A673 (cell line): ENCODE measurements at regions not wholly inside any gene's neighbourhood (a gene's known extent, or its start where the extent isn't known, plus 50 kb on each side); places are given as distances from the start of the nearest gene placed in this dataset.

Experiments used
- BruUV-seq: library from RNA; stranded (reverse); fragments of 400-500 nt; replicated peaks from 2 replicates; lab custom pipeline; 2021; lab: Mats Ljungman, UMichigan
- CTCF ChIA-PET: fragments of 300-600 bp; sonication (Branson Sonifier 250); formaldehyde crosslinking; loops from one replicate; lab custom pipeline; 2022; ENCODE audit warnings: antibody characterized with exemption; lab: Charles Lee
- POLR2A ChIA-PET: fragments of 300-600 bp; sonication (Branson Sonifier 250); formaldehyde crosslinking; loops from one replicate; lab custom pipeline; 2022; ENCODE audit warnings: antibody characterized with exemption; ENCODE audit not compliant: low non-redundant PET; lab: Charles Lee
- DNase-seq: peaks from one replicate; pipeline ENCODE4 v3.0.0-alpha.2; 2015; ENCODE audit warnings: low spot score
- H3K27ac ChIP-seq: fragments of 200-600 bp; sonication (generic); 2 replicates; pipeline ENCODE4 v1.5.1; 2016; ENCODE audit warnings: mixed run types, low read depth, mild to moderate bottlenecking, mixed read lengths, antibody characterized with exemption, low read length; ENCODE audit not compliant: poor library complexity, severe bottlenecking
- H3K27me3 ChIP-seq: fragments of 200-600 bp; sonication (generic); replicated peaks from 2 replicates; pipeline ENCODE4 v1.6.1; 2017; ENCODE audit warnings: mixed run types, low read depth, mild to moderate bottlenecking, mixed read lengths, antibody characterized with exemption, low read length; ENCODE audit not compliant: insufficient read depth, poor library complexity
- H3K36me3 ChIP-seq: fragments of 200-600 bp; sonication (generic); 2 replicates; pipeline ENCODE4 v1.6.1; 2016; ENCODE audit warnings: mixed run types, mild to moderate bottlenecking, mixed read lengths, antibody characterized with exemption, low read length; ENCODE audit not compliant: insufficient read depth, poor library complexity, severe bottlenecking
- H3K4me1 ChIP-seq: fragments of 200-600 bp; sonication (generic); 2 replicates; pipeline ENCODE4 v1.6.1; 2017; ENCODE audit warnings: mixed run types, mild to moderate bottlenecking, mixed read lengths, antibody characterized with exemption, low read length; ENCODE audit not compliant: insufficient read depth, poor library complexity, severe bottlenecking
- H3K4me3 ChIP-seq: fragments of 200-600 bp; sonication (generic); 2 replicates; pipeline ENCODE4 v1.5.1; 2016; ENCODE audit warnings: low read depth, mixed run types, mild to moderate bottlenecking, mixed read lengths, low read length; ENCODE audit not compliant: poor library complexity, severe bottlenecking
- H3K9me3 ChIP-seq: fragments of 200-600 bp; sonication (generic); 2 replicates; pipeline ENCODE4 v1.6.1; 2016; ENCODE audit warnings: mixed run types, low read depth, mild to moderate bottlenecking, mixed read lengths, antibody characterized with exemption, low read length; ENCODE audit not compliant: poor library complexity, severe bottlenecking
- CTCF ChIP-seq: fragments of 300-800, 200-600 bp; sonication (generic); conservative IDR thresholded peaks from 2 replicates; pipeline ENCODE4 v1.5.1; 2017; ENCODE audit warnings: low read depth, mild to moderate bottlenecking, antibody characterized with exemption, low read length, moderate library complexity, mixed read lengths
- EZH2 ChIP-seq: fragments of 200-600 bp; sonication (generic); IDR thresholded peaks from 2 replicates; pipeline ENCODE4 v1.6.1; 2017; ENCODE audit warnings: borderline replicate concordance, low read depth, mild to moderate bottlenecking, mixed read lengths, antibody characterized with exemption, low read length; ENCODE audit not compliant: poor library complexity, severe bottlenecking
- intact Hi-C: fragments of 100-400 bp; cut with micrococcal nuclease; formaldehyde crosslinking; loops from one replicate; pipeline ENCODE4 v1.10.0; 2022; ENCODE audit not compliant: unreplicated experiment

- intact Hi-C loops, result no loop called here
- Histone ChIP-seq H3K27ac (no peak overlapping the region), H3K4me1 (no peaks in the 10 kb centered on the region), H3K4me3 (no peak overlapping the region), H3K9me3 (no peaks in the 10 kb centered on the region), H3K27me3 (no peaks in the 10 kb centered on the region), H3K36me3 (no peaks in the 10 kb centered on the region)
- BruUV-seq, result no TSS peak
- CTCF ChIA-PET, result no interaction called here
- POLR2A ChIA-PET, result no interaction called here
- TF ChIP-seq EZH2 (no peak), CTCF (no peak)
- no peak for DNase-seq
Observed at GRCh38 chr19:31533114-31533513, 183.9 kb upstream of the TSHZ3 start.

- H3K36me3 ChIP-seq, result no peaks in the 10 kb centered on the region
- TF ChIP-seq CTCF (no peak), EZH2 (no peak)
- no peak for DNase-seq
- ChIA-PET CTCF (no interaction called here), POLR2A (no interaction called here)
- no peak overlapping the region for H3K27ac ChIP-seq
- no peaks in the 10 kb centered on the region for H3K9me3 ChIP-seq
- H3K4me3 ChIP-seq, result no peak overlapping the region
- no peaks in the 10 kb centered on the region for H3K27me3 ChIP-seq
- H3K4me1 ChIP-seq, result no peaks in the 10 kb centered on the region
- BruUV-seq, result no TSS peak
- intact Hi-C loops, result no loop called here
Observed at GRCh38 chr19:31534231-31534630, 185.0 kb upstream of the TSHZ3 start.

GRCh38 chr19:31534786-31535657 is 185.8 kb upstream of the TSHZ3 start:
- no peaks in the 10 kb centered on the region for H3K36me3 ChIP-seq
- no peaks in the 10 kb centered on the region for H3K27me3 ChIP-seq
- POLR2A ChIA-PET, result no interaction called here
- no peak overlapping the region for H3K4me3 ChIP-seq
- H3K4me1 ChIP-seq, result no peaks in the 10 kb centered on the region
- TF ChIP-seq EZH2, result no peak
- no peak for TF ChIP-seq CTCF
- no peak for DNase-seq
- CTCF ChIA-PET, result no interaction called here
- BruUV-seq, result no TSS peak
- H3K9me3 ChIP-seq, result no peaks in the 10 kb centered on the region
- H3K27ac ChIP-seq, result no peak overlapping the region
- intact Hi-C loops, result no loop called here
